CD14-positive monocyte (primary cell): ENCODE measurements at regions not wholly inside any gene's neighbourhood (a gene's known extent, or its start where the extent isn't known, plus 50 kb on each side); places are given as distances from the start of the nearest gene placed in this dataset.
"Not testable (repeated sequence)": the region's sequence is repeated elsewhere in the genome, so short reads cannot be mapped to it uniquely, and the experiment has no call there.

Source experiments
- DNase-seq, 3 donors: peaks; one replicate each; pipeline ENCODE4 v3.0.0-alpha.2; 2011 to 2022
- H2AFZ ChIP-seq: 2 replicates; pipeline ENCODE4 v1.6.0; 2012; ENCODE audit warnings: mild to moderate bottlenecking, low read depth, low read length, inconsistent platforms; ENCODE audit not compliant: insufficient read depth, poor library complexity, severe bottlenecking
- H3K27ac ChIP-seq, 2 donors: 1 replicate in 1 of 2; 2 replicates in 1 of 2; pipeline ENCODE4 v1.5.1; 2012 to 2013; ENCODE audit warnings: low read length in 2 of 2, control low read depth in 1 of 2, inconsistent platforms in 1 of 2, low read depth in 1 of 2, mild to moderate bottlenecking in 1 of 2
- H3K27me3 ChIP-seq, 2 donors: one replicate each; pipeline versions ENCODE4 v1.6.0 to v1.6.1; 2011 to 2013; ENCODE audit warnings: low read length in 2 of 2; ENCODE audit not compliant: control insufficient read depth in 2 of 2, insufficient read depth in 2 of 2
- H3K36me3 ChIP-seq, 2 donors: replicated peaks in 1 of 2; 1 replicate in 1 of 2; 2 replicates in 1 of 2; pipeline versions ENCODE4 v1.5.1 to v1.6.1; 2012 to 2013; ENCODE audit warnings: low read length in 2 of 2, control low read depth in 1 of 2, inconsistent platforms in 1 of 2, mild to moderate bottlenecking in 1 of 2; ENCODE audit not compliant: insufficient read depth in 2 of 2, control insufficient read depth in 1 of 2
- H3K4me1 ChIP-seq, 2 donors: 1 replicate in 1 of 2; 2 replicates in 1 of 2; pipeline versions ENCODE4 v1.5.1 to v1.6.1; 2012 to 2013; ENCODE audit warnings: low read length in 2 of 2, control low read depth in 1 of 2, inconsistent platforms in 1 of 2, mild to moderate bottlenecking in 1 of 2, moderate library complexity in 1 of 2; ENCODE audit not compliant: insufficient read depth in 2 of 2, control insufficient read depth in 1 of 2
- H3K4me2 ChIP-seq: replicated peaks from 2 replicates; pipeline ENCODE3; 2012; ENCODE audit warnings: low read length, moderate library complexity, mild to moderate bottlenecking; ENCODE audit not compliant: poor library complexity, severe bottlenecking; ENCODE audit errors: extremely low read depth
- H3K4me3 ChIP-seq, 3 experiments: fragments of 200-600 bp in 1 of 3; sonication (generic) in 1 of 3; replicated peaks in 1 of 3; 1 replicate in 2 of 3; 2 replicates in 1 of 3; pipeline ENCODE4 v1.5.1; 2011 to 2013; ENCODE audit warnings: low read length in 3 of 3, mild to moderate bottlenecking in 3 of 3, control low read depth in 2 of 3, low read depth in 2 of 3, inconsistent platforms in 1 of 3, moderate library complexity in 1 of 3
- H3K79me2 ChIP-seq: 2 replicates; pipeline ENCODE4 v1.6.0; 2012; ENCODE audit warnings: mild to moderate bottlenecking, control low read depth, inconsistent platforms, low read length, moderate library complexity; ENCODE audit not compliant: insufficient read depth
- H3K9ac ChIP-seq: 2 replicates; pipeline ENCODE4 v1.6.0; 2017; ENCODE audit warnings: low read length, mild to moderate bottlenecking; ENCODE audit not compliant: insufficient read depth, poor library complexity, severe bottlenecking
- H3K9me3 ChIP-seq, 2 donors: replicated peaks in 1 of 2; 1 replicate in 1 of 2; 2 replicates in 1 of 2; pipeline versions ENCODE4 v1.5.1 to v1.6.1; 2012 to 2013; ENCODE audit warnings: low read length in 2 of 2, control low read depth in 1 of 2; ENCODE audit not compliant: control insufficient read depth in 1 of 2, insufficient read depth in 1 of 2
- H4K20me1 ChIP-seq: 2 replicates; pipeline ENCODE4 v1.6.0; 2012; ENCODE audit warnings: mild to moderate bottlenecking, low read length, control low read depth, moderate library complexity; ENCODE audit not compliant: insufficient read depth
- H3K27ac Mint-ChIP-seq, 7 donors: one replicate each; pipeline ENCODE4 v1.8.0; 2020; ENCODE audit warnings: mild to moderate bottlenecking in 7 of 7, mixed read lengths in 7 of 7, moderate library complexity in 6 of 7, inconsistent platforms in 2 of 7
- H3K27me3 Mint-ChIP-seq, 3 donors: one replicate each; pipeline ENCODE4 v1.8.0; 2021 to 2022; ENCODE audit warnings: low read depth in 3 of 3, mild to moderate bottlenecking in 3 of 3, mixed read lengths in 3 of 3, moderate library complexity in 3 of 3, inconsistent platforms in 1 of 3
- H3K36me3 Mint-ChIP-seq, 2 donors: one replicate each; pipeline ENCODE4 v1.8.0; 2020; ENCODE audit warnings: mixed read lengths in 2 of 2, inconsistent platforms in 1 of 2, mild to moderate bottlenecking in 1 of 2
- H3K4me1 Mint-ChIP-seq: one replicate; pipeline ENCODE4 v1.8.0; 2020; ENCODE audit warnings: mild to moderate bottlenecking, mixed read lengths
- H3K4me3 Mint-ChIP-seq, 2 donors: one replicate each; pipeline ENCODE4 v1.8.0; 2020; ENCODE audit warnings: mild to moderate bottlenecking in 2 of 2, mixed read lengths in 2 of 2, moderate library complexity in 1 of 2
- H3K9me3 Mint-ChIP-seq, 7 donors: one replicate each; pipeline ENCODE4 v1.8.0; 2020 to 2022; ENCODE audit warnings: mixed read lengths in 7 of 7, mild to moderate bottlenecking in 6 of 7, moderate library complexity in 6 of 7, inconsistent platforms in 2 of 7
- WGBS: methylation state at CpG from one replicate; pipeline ENCODE4 v1.1.5; 2013; ENCODE audit warnings: missing lambda C conversion rate; ENCODE audit not compliant: insufficient coverage; 5-methylcytosine and 5-hydroxymethylcytosine counted together
- intact Hi-C, 2 donors: fragments of 100-400 bp; cut with micrococcal nuclease; formaldehyde crosslinking; loops; one replicate each; pipeline versions ENCODE4 v1.15.0 to v1.15.1; 2023
- TF ChIP-seq, protein P1 (sequence below): fragments of 200-600 bp; IDR thresholded peaks from one replicate; pipeline ENCODE4 v1.8.0; 2022; ENCODE audit warnings: antibody characterized with exemption, mild to moderate bottlenecking

DNA sequence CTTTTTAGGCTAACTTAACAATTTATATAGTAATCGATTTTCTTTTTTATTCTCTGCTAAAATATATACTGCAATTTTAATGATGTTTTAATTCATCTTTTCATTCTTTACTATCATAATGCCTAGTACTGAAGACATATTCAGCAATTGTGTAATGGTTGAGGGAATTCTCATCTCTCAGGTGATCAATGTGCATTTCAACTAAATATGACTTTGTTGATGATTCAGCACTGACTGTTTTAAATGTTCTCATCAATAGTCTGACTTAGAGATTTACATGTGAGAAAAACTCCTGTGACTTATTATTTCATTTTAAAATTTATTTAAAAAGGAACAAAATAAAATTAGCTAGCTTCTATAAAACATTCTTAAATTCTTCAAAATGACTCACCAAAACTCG, 1450.3 kb downstream of the STIM2 start:
- no peaks in the 10 kb centered on the region for H3K27me3 ChIP-seq
- DNase-seq: no peak
- H4K20me1 ChIP-seq: no peaks in the 10 kb centered on the region
- H3K4me3 ChIP-seq: no peak overlapping the region
- no peak overlapping the region for H3K9ac ChIP-seq
- H3K9me3 ChIP-seq: peaks cover 0 to 2% of the 10 kb centered on the region in 2 donors
- no peaks in the 10 kb centered on the region for H3K79me2 ChIP-seq
- H3K4me1 ChIP-seq: no peaks in the 10 kb centered on the region
- TF ChIP-seq, protein P1, sequence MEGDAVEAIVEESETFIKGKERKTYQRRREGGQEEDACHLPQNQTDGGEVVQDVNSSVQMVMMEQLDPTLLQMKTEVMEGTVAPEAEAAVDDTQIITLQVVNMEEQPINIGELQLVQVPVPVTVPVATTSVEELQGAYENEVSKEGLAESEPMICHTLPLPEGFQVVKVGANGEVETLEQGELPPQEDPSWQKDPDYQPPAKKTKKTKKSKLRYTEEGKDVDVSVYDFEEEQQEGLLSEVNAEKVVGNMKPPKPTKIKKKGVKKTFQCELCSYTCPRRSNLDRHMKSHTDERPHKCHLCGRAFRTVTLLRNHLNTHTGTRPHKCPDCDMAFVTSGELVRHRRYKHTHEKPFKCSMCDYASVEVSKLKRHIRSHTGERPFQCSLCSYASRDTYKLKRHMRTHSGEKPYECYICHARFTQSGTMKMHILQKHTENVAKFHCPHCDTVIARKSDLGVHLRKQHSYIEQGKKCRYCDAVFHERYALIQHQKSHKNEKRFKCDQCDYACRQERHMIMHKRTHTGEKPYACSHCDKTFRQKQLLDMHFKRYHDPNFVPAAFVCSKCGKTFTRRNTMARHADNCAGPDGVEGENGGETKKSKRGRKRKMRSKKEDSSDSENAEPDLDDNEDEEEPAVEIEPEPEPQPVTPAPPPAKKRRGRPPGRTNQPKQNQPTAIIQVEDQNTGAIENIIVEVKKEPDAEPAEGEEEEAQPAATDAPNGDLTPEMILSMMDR: no peak
- no peaks in the 10 kb centered on the region for H3K36me3 Mint-ChIP-seq
- no peak overlapping the region for H3K27ac ChIP-seq
- H3K27ac Mint-ChIP-seq: no peak overlapping the region
- H3K9me3 Mint-ChIP-seq: peaks cover 0 to 6% (median 3%) of the 10 kb centered on the region in 7 donors
- intact Hi-C loops: no loop called here
- no peak overlapping the region for H2AFZ ChIP-seq
- H3K4me3 Mint-ChIP-seq: no peak overlapping the region
- no peak overlapping the region for H3K4me2 ChIP-seq
- no peaks in the 10 kb centered on the region for H3K36me3 ChIP-seq
- H3K4me1 Mint-ChIP-seq: no peaks in the 10 kb centered on the region
- H3K27me3 Mint-ChIP-seq: no peaks in the 10 kb centered on the region
- no CpG with 5 or more reads among the region's 2 CpGs for WGBS

DNA sequence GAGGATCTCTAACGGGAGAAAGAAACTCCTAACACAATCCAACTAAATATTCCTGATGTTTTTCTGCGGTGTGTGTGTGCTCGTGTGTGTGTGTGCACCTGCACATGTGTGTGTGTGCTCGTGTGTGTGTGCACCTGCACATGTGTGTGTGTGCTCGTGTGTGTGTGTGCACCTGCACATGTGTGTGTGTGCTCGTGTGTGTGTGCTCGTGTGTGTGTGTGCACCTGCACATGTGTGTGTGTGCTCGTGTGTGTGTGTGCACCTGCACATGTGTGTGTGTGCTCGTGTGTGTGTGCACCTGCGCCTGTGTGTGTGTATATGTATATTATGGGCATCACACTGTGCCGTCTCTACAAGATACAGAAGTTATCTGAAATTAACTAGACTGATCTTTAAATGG, 1451.9 kb downstream of the STIM2 start:
- H3K36me3 Mint-ChIP-seq, H3K9me3 Mint-ChIP-seq, H4K20me1 ChIP-seq, H3K4me1 ChIP-seq, H3K9ac ChIP-seq, DNase-seq, H3K79me2 ChIP-seq, H3K27me3 Mint-ChIP-seq, H3K4me3 ChIP-seq, H3K4me2 ChIP-seq, H2AFZ ChIP-seq, H3K9me3 ChIP-seq, H3K27ac ChIP-seq, intact Hi-C loops, H3K36me3 ChIP-seq, H3K27me3 ChIP-seq, H3K4me3 Mint-ChIP-seq, H3K4me1 Mint-ChIP-seq: not testable (repeated sequence)
- 92% methylated on average over 5 of the region's 11 CpGs for WGBS
- H3K27ac Mint-ChIP-seq: peak overlapping the region in 1 of 7 donors; percentile 7
